GM18526 (cell line): ENCODE measurements at regions not wholly inside any gene's neighbourhood (a gene's known extent, or its start where the extent isn't known, plus 50 kb on each side); places are given as distances from the start of the nearest gene placed in this dataset.

Experiments used
- POLR2A ChIP-seq: IDR thresholded peaks from 3 replicates; pipeline ENCODE4 v1.6.1; 2011; ENCODE audit not compliant: insufficient read length; ENCODE audit errors: extremely low read depth

DNA sequence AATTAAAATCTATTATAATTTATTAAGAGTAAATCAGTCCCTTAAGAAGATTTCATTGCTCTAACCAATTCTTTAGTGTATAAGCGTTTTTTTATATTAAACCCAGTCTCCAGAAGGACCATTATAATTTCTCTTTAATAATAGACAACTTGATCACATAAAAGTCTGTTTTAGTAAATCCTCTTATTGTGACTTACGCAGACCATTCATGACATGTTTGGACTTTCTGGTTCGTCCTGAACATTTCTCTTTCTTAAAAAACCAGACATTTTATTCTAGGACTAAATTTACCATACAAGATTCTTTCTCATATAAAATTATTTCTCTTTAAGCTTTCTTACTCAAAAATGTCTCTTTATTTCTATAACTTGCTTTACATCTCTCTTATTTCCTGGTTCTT, 196.2 kb upstream of the RAI14 start:
- TF ChIP-seq POLR2A, result no peak

DNA sequence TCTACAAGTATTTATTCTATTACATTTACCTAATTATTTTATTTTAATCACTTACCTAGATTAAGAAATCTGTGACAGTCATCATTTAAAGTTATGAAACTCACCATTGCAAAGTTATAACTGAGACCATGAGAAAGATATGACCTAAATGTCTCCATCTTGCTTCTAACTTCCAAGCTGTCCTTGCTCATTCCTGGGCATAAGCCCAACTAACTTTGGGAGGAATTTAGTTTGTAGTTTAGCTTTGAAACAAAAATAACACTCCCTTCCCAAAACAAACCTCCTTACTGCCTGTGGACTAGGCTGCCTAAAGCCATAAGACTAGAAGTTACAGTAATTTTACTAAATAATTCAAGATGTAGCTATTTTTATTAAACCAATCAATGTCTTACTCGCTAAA, 195.6 kb upstream of the RAI14 start:
- no peak for TF ChIP-seq POLR2A

DNA sequence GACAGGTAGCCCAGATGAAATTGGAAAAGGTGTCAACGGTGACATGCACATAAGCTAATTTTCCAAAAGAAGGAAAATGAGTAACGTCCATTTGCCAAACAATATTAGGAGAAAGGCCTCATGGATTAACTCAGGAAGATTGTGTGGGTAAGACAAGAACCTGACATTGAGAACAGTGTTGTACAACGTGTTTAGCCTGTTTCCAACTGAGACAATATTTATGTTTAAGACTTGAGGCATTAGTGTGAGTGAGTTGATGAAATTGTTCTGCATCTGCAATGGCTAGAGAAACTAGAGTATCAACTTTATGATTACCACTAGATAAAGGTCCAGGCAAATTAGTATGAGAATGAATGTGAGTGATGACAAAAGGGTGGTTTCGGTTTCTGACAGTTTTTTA, 191.3 kb upstream of the RAI14 start:
- no peak for TF ChIP-seq POLR2A

DNA sequence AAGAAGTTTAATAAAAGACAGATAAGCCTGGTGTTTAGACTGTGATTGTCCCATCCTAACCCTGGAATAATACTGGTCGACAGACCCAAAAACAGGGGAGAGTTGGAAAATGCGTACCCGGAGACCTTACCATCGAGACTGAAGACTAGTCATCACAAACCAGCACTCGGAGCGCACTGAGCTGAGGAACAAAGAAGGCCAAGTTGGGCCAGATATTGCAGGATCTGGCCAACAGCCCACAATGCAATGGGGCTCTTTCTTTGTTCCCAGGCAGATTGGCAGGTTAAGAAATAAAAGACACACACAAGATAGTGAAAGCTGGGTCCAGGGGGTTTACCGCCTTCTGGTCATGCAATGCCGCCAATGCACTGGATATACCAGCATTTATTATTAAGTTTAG, 188.7 kb upstream of the RAI14 start:
- no peak for TF ChIP-seq POLR2A

DNA sequence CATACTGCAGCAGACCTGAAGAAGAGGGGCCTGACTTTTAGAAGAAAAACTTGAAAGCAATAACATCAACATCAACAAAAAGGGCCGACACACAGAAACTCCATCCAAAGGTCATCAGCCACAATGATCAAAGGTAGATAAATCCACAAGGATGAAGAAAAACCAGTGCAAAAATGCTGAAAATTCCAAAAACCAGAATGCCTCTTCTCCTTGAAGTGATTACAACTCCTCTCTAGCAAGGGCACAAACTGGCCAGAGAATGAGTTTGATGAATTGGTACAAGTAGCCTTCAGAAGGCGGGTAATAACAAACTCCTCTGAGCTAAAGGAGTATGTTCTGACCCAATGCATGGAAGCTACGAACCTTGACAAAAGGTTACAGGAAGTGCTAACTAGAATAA, 186.2 kb upstream of the RAI14 start:
- no peak for TF ChIP-seq POLR2A

DNA sequence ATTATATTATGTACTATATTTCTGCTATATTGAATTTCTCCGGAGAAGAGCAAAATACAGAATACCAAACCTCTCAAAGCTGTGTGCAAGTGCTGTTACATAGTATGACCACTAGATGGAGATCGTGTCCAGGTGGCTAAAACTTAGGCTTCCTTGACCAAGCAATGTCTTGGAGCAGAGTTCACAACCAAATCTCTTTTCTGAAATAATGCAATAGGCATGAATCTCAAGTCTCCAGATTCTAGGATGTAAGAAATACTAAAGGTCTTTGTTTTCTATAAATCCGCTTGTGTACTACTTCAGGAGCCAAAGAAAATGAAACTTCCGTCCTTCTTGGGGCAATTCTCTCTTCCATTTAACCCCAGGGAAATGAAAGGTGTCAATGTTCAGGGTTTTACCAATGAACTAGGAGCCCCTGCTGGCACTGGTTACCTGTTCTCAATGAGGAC, 181.5 kb upstream of the RAI14 start:
- no peak for TF ChIP-seq POLR2A

DNA sequence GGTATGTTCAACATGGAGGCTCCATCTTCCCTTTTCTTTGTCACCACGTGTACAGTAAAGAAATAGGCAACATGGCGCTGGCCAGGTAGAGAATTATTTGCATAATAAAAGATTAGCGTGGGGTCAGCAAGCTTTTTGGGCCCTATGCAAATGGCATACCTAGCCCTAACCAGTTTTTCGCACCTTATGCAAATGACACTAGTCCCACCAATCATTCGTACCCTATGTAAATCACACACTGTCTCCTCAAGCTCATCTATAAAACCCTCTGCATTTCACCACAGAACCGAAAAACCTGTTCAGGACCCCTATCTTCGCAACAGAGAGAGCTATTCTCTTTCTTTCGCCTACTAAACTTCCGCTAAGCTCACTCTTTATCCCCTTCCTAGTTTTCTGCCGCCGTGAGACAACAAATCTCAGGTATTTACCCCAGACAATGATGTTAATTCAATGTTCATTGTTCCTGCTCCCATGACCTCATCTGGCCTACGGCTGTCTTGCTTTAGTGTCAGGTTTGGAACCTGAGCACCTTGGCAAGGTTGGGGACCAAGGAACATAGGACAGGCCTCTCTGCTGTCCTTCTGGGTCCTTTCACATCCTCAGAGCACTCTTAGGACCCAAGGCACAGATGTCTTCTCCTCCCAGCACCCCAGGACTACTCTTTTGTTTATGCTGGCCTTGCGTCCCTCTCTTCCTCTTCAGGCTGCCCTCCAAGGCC, 180.7 kb upstream of the RAI14 start:
- no peak for TF ChIP-seq POLR2A

DNA sequence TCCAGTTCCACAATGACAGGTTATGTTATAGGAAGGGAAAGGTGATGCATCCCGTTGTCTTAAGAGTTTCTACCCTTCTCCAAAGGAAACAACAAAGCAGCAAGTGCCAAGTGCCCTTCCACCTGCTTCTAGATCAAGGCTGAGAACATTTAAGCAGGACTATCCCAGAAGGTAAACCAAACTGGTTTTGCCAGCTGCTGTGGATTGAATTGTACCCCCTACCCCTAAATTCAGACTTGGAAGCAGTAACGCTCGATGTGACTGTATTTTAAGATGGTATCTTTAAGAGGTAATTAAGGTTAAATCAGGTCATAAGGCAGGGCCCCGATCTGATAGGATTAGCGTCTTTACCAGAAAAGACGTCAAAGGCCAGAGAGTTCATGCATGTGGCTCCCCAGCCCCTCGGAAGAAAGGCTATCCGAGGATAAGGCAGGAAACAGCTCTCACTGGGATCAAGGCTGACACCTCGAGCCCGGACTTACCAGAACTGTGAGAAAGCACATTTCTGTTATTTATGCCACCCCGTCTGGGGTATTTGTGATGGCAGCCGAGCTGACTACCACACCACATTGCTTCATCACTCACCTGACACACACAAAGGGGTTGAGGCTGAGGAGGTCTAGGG, 179.1 kb upstream of the RAI14 start:
- TF ChIP-seq POLR2A, result no peak

DNA sequence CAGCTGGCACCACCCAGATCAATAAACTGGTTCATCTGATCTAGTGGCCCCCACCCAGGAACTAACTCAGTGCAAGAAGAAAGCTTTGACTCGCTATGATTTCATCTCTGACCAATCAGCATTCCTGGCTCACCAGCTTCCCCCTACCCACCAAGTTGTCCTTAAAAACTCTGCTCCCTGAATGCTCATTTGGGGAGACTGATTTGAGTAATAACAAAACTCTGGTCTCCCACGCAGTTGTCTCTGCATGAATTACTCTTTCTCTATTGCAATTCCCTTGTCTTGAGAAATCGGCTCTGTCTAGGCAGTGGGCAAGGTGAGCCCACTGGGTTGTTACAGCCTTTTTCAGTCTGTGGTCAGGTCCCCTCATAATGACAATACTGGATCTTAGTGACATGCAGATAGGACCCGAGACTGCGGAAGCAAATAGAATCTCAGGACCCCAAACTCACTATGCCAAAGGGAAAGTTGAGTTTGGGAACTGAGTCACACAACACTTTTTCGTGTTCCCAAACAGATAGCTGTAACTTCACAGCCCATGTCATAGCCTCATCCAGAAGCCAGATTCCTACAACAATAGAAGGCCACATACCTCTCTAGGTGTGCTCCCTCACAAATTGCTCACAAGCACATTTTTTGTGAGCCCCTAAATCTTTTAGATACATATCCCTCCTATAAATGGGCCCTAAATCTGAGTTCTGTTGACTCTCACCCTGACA, 175.2 kb upstream of the RAI14 start:
- no peak for TF ChIP-seq POLR2A

DNA sequence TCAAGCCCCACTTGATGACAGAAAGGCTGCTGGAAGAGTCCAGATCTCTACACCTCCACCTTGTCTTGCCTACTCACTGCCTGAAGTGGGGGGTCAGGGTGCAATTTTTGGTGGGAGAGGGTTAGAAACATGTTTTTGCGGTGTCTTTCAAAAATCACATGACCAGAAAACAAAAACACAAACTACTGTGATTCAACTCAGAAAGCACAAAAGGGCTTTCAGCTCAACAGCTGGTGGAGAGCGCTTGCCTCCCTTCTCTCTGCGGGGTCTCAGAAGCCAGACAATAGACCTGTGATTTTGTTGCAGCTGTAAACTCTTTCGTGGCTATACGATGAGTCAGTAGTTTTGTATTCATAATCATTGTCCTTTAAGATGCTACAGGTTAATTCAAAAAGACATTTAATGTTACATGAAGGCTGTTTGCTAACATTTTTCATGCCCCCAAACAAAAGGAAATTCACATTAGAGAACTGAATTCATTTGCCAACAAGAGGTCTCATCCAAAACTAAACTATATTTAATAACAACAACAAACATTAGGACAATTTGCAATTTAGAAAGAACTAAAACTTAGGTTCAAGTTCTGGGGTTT, 172.6 kb upstream of the RAI14 start:
- TF ChIP-seq POLR2A, result no peak

DNA sequence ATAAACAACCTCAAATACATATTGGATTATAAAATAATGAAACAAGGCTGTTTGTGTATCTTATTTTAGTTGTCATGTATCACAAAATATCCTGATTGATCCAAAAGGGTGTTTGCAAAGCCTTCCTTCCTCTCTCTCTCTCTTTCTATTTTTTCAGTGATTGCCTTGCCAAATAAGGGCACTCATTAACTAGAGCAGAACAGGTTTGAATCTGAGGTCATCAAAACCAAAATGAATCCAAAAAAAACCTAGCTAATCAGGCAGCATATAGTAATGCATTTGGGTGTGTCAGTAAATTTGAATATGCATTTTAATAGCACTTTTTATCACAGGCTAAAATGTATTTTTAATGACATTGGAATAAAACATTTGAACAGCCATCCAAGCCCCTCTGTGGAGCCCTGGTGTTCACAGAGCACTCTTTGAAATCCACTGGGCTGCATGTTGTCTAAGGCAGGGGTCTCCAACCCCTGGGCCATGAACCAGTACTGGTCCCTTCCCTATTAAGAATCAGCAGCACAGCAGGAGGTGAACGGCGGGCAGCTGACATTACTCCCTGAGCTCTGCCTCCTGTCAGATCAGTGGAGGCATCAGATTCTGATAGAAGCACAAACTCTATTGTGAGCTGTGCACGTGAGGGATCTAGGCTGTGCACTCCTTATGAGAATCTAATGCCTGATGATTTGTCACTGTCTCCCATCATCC, 171.8 kb upstream of the RAI14 start:
- TF ChIP-seq POLR2A, result no peak

DNA sequence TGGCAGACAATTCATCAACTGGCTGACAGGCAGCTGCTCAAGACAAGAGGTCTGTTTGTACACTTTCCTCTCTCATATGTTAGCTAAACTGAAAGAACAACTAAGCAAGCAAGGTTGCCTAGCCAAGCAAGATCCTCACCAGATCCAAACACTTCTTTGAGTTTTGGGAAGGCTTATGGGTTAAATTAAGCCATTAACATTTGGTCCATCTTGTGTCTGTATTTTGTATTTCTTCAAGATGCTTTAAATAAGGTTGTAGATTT, 170.4 kb upstream of the RAI14 start:
- TF ChIP-seq POLR2A, result no peak

DNA sequence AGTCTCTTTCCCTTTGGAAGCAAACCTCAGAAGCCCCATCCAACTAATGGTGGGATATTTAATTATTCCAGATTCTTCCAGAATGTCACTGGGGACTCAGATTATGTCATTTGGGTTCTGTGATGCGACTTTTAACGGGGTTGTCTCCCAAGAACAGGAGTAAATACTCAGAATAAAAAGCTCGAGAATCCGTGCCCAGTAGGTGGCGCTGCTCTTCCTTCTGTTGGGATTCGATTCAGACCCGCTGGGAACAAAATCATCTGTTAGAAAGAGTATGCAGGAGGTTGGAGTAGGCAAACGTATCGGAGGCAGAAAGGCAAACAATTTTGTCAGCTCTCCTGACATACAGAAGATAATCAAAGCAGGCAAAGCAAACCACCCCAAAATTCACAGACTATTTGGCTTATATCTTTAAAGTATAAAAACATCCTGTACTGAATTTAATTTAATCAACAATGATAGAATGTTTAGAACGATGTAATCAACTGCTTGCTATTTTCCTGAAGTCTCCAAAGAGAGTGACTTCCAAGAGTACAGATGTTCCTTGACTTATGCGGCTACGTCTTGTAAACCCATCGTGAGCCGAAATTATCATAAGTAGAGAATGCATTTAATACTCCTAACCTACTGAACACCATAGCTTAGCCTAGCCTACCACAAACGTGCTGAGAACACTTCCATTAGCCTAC, 169.8 kb upstream of the RAI14 start:
- no peak for TF ChIP-seq POLR2A

DNA sequence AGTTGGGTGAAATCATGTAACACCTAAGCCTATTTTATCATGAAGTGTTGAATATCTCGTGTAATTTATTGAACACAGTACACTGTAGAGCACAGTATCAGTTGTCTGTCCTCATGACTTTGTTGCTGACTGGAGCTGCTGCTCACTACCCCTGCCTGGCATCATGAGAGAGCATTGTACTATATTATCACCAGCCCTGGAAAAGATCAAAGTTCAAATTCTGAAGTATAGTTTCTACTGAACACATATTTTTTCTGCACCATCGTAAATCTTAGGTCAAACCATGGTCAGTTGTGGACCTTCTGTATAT, 169.3 kb upstream of the RAI14 start:
- TF ChIP-seq POLR2A, result no peak

DNA sequence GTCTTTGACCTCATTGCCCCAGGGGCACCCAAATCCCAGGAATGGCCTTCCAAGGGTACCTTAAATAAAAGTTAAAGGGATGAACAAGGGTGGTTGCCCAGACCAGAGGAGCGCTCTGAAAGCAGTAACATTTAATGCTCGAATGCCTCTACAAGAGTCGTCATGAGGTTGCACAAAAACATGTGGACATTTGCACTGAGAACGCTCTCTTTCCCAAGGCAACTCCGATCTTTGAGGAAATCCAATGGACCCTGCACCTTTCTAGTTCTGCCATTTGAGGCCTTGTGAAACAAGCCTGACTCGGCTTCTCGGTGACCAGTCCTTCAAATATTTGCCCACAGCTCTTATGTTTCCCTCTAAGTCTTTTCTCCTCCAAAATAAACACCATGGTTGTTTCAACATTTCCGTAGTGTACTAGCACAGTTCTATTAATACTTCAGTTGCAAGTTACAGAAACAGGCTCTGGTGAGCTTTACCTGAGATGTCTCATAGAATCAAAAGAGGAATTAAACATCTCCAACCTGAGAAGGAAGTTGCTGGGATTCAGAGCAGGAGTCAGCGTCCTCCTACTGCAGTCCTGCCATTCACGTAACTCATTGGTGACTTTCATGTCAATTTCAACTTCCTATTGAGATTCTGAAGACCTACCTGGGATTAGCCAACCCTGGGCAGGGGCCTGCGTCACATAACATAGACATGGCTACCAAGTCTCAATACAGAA, 168.8 kb upstream of the RAI14 start:
- TF ChIP-seq POLR2A, result no peak

DNA sequence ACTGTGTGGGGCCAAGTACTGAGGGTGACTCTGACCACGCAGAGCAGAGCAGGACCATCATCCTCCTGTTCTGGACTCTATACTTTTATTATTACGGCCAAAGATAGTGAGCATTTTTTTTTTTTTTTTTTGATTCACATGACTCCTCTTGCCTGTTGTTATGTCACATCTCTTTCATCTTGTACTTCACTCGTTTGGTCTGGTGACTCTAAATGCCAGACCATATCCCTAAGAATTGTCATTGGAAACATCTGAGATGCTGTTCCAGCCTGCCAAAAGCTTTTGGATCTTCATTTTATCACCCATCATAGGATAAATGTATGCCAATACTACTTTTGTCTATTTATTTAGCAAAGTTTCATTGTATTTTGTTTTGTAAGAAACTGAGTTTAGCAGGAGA, 168.2 kb upstream of the RAI14 start:
- TF ChIP-seq POLR2A, result no peak
